WTC11 (cell line): ENCODE measurements at regions not wholly inside any gene's neighbourhood (a gene's known extent, or its start where the extent isn't known, plus 50 kb on each side); places are given as distances from the start of the nearest gene placed in this dataset.

Experiments used
- ATAC-seq: fragments of 200-7000 bp; cut with Tn5 transposase; 2 replicates; pipeline ENCODE4 v1.10.0; 2021; ENCODE audit warnings: mild to moderate bottlenecking, moderate library complexity
- CTCF ChIA-PET: fragments of 300-600 bp; sonication (Branson Sonifier 250); formaldehyde crosslinking; loops from one replicate; lab custom pipeline; 2021; ENCODE audit warnings: antibody characterized with exemption; lab: Charles Lee
- POLR2A ChIA-PET: fragments of 350-600 bp; sonication (Branson Sonifier 250); formaldehyde crosslinking; loops from one replicate; lab custom pipeline; 2021; ENCODE audit warnings: antibody characterized with exemption; lab: Charles Lee
- DNase-seq: peaks from one replicate; pipeline ENCODE4 v3.0.0; 2021; ENCODE audit warnings: low spot score
- H3K27ac Mint-ChIP-seq: 2 replicates; pipeline ENCODE4 v1.8.0; 2021; ENCODE audit warnings: mixed read lengths
- H3K27me3 Mint-ChIP-seq: 2 replicates; pipeline ENCODE4 v1.8.0; 2021; ENCODE audit warnings: low read depth, mild to moderate bottlenecking, moderate library complexity, mixed read lengths
- H3K36me3 Mint-ChIP-seq: 2 replicates; pipeline ENCODE4 v1.8.0; 2021; ENCODE audit warnings: mixed read lengths
- H3K4me1 Mint-ChIP-seq: 2 replicates; pipeline ENCODE4 v1.8.0; 2022; ENCODE audit warnings: mixed read lengths
- H3K4me3 Mint-ChIP-seq: 2 replicates; pipeline ENCODE4 v1.8.0; 2021; ENCODE audit warnings: mild to moderate bottlenecking, moderate library complexity, mixed read lengths
- H3K9me3 Mint-ChIP-seq: 2 replicates; pipeline ENCODE4 v1.8.0; 2021; ENCODE audit warnings: mixed read lengths
- ARID4B ChIP-seq: sonication (generic); formaldehyde crosslinking; IDR thresholded peaks from 2 replicates; pipeline ENCODE4 v1.8.0; 2023; ENCODE audit warnings: missing genetic modification reagents, mild to moderate bottlenecking, borderline replicate concordance
- ATF6 ChIP-seq: sonication (generic); formaldehyde crosslinking; IDR thresholded peaks from 2 replicates; pipeline ENCODE4 v1.8.1; 2023; ENCODE audit warnings: mild to moderate bottlenecking, missing genetic modification reagents
- CBFB ChIP-seq: sonication (generic); formaldehyde crosslinking; IDR thresholded peaks from 2 replicates; pipeline ENCODE4 v1.8.1; 2022; ENCODE audit warnings: mild to moderate bottlenecking, low read depth, missing genetic modification reagents
- CTCF ChIP-seq: fragments of 200-600 bp; IDR thresholded peaks from 2 replicates; pipeline ENCODE4 v1.8.0; 2022; ENCODE audit warnings: antibody characterized with exemption
- ETV6 ChIP-seq: sonication (generic); formaldehyde crosslinking; IDR thresholded peaks from 2 replicates; pipeline ENCODE4 v1.8.1; 2022; ENCODE audit warnings: mild to moderate bottlenecking, missing genetic modification reagents
- IRF1 ChIP-seq: sonication (generic); formaldehyde crosslinking; IDR thresholded peaks from 2 replicates; pipeline ENCODE4 v1.8.0; 2023; ENCODE audit warnings: missing genetic modification reagents
- MLX ChIP-seq: sonication (generic); formaldehyde crosslinking; IDR thresholded peaks from 2 replicates; pipeline ENCODE4 v1.8.1; 2023; ENCODE audit warnings: mild to moderate bottlenecking, missing genetic modification reagents, moderate library complexity
- MXD4 ChIP-seq: fragments of 250-450 bp; sonication (Bioruptor Pico); IDR thresholded peaks from 2 replicates; pipeline ENCODE4 v1.8.0; 2021; ENCODE audit warnings: mild to moderate bottlenecking, moderate library complexity, borderline replicate concordance
- NFATC4 ChIP-seq: fragments of 250-450 bp; sonication (Bioruptor Pico); IDR thresholded peaks from 2 replicates; pipeline ENCODE4 v1.9.0; 2021; ENCODE audit warnings: mild to moderate bottlenecking
- SMAD3 ChIP-seq: sonication (generic); formaldehyde crosslinking; IDR thresholded peaks from 2 replicates; pipeline ENCODE4 v1.8.0; 2022; ENCODE audit warnings: missing genetic modification reagents, mild to moderate bottlenecking, borderline replicate concordance
- SMAD4 ChIP-seq: sonication (generic); formaldehyde crosslinking; IDR thresholded peaks from 2 replicates; pipeline ENCODE4 v1.8.0; 2022; ENCODE audit warnings: mild to moderate bottlenecking, missing genetic modification reagents
- ZNF425 ChIP-seq: fragments of 250-450 bp; sonication (Bioruptor Pico); conservative IDR thresholded peaks from 2 replicates; pipeline ENCODE4 v1.9.0; 2021; ENCODE audit warnings: mild to moderate bottlenecking
- ZNF512 ChIP-seq: sonication (generic); formaldehyde crosslinking; IDR thresholded peaks from 2 replicates; pipeline ENCODE4 v1.8.1; 2022; ENCODE audit warnings: missing genetic modification reagents, borderline replicate concordance

GRCh38 chr12:92581604-92582003, 121.2 kb upstream of the PLEKHG7 start (continued):
- TF ChIP-seq ZNF512: no peak

GRCh38 chr12:92574911-92575570, 127.7 kb upstream of the PLEKHG7 start:
- no peak overlapping the region for H3K4me3 Mint-ChIP-seq
- ChIA-PET POLR2A (no interaction called here), CTCF (interaction anchor here (1.1 to 2.2 kb wide), 2 partner anchors 55 to 1193 kb away, joined by 3 to 15 read pairs; no protein-coding TSS in a partner anchor)
- H3K4me1 Mint-ChIP-seq: peaks cover 11% of the 10 kb centered on the region
- no peak for TF ChIP-seq CBFB
- TF ChIP-seq CTCF: no peak
- no peak for TF ChIP-seq ATF6
- H3K9me3 Mint-ChIP-seq: peaks cover 6% of the 10 kb centered on the region
- H3K27ac Mint-ChIP-seq: no peak overlapping the region
- no peak for DNase-seq
- H3K27me3 Mint-ChIP-seq: no peaks in the 10 kb centered on the region; the same call in 1 of the 2 replicates
- peaks cover 2% of the 10 kb centered on the region; the same call in 1 of the 2 replicates for H3K36me3 Mint-ChIP-seq
- no peak for ATAC-seq

GRCh38 chr12:92574051-92574783, 128.6 kb upstream of the PLEKHG7 start:
- ChIA-PET POLR2A (interaction anchor here (0.5 kb wide), 1 partner anchor 801 kb away, joined by 3 read pairs; no protein-coding TSS in a partner anchor), CTCF (interaction anchor here (0.6 to 2.2 kb wide), 5 partner anchors 56 to 1193 kb away, joined by 3 to 15 read pairs (median 3); no protein-coding TSS in a partner anchor)
- H3K36me3 Mint-ChIP-seq: peaks cover 2% of the 10 kb centered on the region; the same call in 1 of the 2 replicates
- peaks cover 11% of the 10 kb centered on the region for H3K4me1 Mint-ChIP-seq
- no peak overlapping the region for H3K27ac Mint-ChIP-seq
- H3K27me3 Mint-ChIP-seq: no peaks in the 10 kb centered on the region; the same call in 1 of the 2 replicates
- peaks cover 6% of the 10 kb centered on the region for H3K9me3 Mint-ChIP-seq
- ATAC-seq: peak; percentile 96
- H3K4me3 Mint-ChIP-seq: no peak overlapping the region
- peak; percentile 17 for DNase-seq
- TF ChIP-seq ETV6 (CRISPR knock-in tag): 0 out of 2 replicates have a peak, but pooled peaks have one; percentile 15
- TF ChIP-seq ZNF425 (CRISPR knock-in tag): no peak
- no peak for TF ChIP-seq ARID4B (CRISPR knock-in tag)
- TF ChIP-seq IRF1 (CRISPR knock-in tag): no peak
- TF ChIP-seq SMAD3 (CRISPR knock-in tag): no peak
- TF ChIP-seq NFATC4 (CRISPR knock-in tag): no peak
- no peak for TF ChIP-seq MLX (CRISPR knock-in tag)
- TF ChIP-seq CTCF: 0 out of 2 replicates have a peak, but pooled peaks have one; percentile 17
- TF ChIP-seq MXD4 (CRISPR knock-in tag): no peak
- no peak for TF ChIP-seq SMAD4
